Lower lobe of right lung (tissue), 2 donors: ENCODE measurements at regions not wholly inside any gene's neighbourhood (a gene's known extent, or its start where the extent isn't known, plus 50 kb on each side); places are given as distances from the start of the nearest gene placed in this dataset.

Experiments
- ATAC-seq, 2 donors: fragments of 200-7000 bp; cut with Tn5 transposase; one replicate each; pipeline ENCODE4 v1.9.1; 2020 to 2022; ENCODE audit warnings: mild to moderate bottlenecking in 2 of 2, moderate library complexity in 2 of 2
- DNase-seq: peaks from one replicate; pipeline ENCODE4 v3.0.0-alpha.2; 2020
- H3K27ac ChIP-seq: fragments of 200-600 bp; one replicate; pipeline ENCODE4 v1.8.0; 2022
- H3K27me3 ChIP-seq: fragments of 200-600 bp; one replicate; pipeline ENCODE4 v1.8.0; 2022; ENCODE audit warnings: low read depth
- H3K36me3 ChIP-seq: fragments of 200-600 bp; one replicate; pipeline ENCODE4 v1.8.0; 2022; ENCODE audit warnings: mild to moderate bottlenecking
- H3K4me1 ChIP-seq: fragments of 200-600 bp; one replicate; pipeline ENCODE4 v1.8.0; 2022
- H3K4me3 ChIP-seq: fragments of 200-600 bp; one replicate; pipeline ENCODE4 v1.8.0; 2022; ENCODE audit warnings: mild to moderate bottlenecking
- H3K9me3 ChIP-seq: fragments of 200-600 bp; one replicate; pipeline ENCODE4 v1.8.0; 2022
- intact Hi-C: fragments of 100-400 bp; cut with DNase I; formaldehyde crosslinking; loops from one replicate; pipeline ENCODE4 v1.11.0; 2022
- TF ChIP-seq, protein P1 (sequence below): fragments of 200-600 bp; IDR thresholded peaks from one replicate; pipeline ENCODE4 v1.8.0; 2022; ENCODE audit warnings: antibody characterized with exemption, mild to moderate bottlenecking
- donor health status: DM: no; HTN: yes; CAD: no; lungs with severe emphysema.

DNA sequence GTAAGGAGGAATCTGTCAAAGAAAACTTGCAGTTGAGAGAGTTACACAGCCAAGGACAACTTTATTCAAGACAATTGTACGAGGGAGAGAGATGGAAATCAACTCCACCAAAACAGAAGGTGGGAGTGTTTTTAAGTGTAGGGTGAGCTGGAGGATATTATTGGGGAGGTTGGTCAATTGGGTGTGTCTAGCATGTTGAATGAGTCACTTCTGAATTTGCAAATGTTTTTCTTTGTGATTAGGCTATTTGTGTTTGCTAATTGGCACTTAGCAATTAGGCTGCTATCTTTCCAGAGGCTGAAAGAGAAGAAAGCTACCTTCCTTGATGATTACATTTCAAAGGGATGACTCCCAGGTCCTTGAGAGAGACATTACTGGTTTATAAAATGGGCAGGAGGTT is 441.1 kb downstream of the MEI4 start:
- Histone ChIP-seq H3K4me3 (no peak overlapping the region), H3K36me3 (no peaks in the 10 kb centered on the region), H3K27ac (no peak overlapping the region), H3K4me1 (no peaks in the 10 kb centered on the region), H3K27me3 (no peaks in the 10 kb centered on the region), H3K9me3 (no peaks in the 10 kb centered on the region)
- no peak for DNase-seq
- TF ChIP-seq, protein P1, sequence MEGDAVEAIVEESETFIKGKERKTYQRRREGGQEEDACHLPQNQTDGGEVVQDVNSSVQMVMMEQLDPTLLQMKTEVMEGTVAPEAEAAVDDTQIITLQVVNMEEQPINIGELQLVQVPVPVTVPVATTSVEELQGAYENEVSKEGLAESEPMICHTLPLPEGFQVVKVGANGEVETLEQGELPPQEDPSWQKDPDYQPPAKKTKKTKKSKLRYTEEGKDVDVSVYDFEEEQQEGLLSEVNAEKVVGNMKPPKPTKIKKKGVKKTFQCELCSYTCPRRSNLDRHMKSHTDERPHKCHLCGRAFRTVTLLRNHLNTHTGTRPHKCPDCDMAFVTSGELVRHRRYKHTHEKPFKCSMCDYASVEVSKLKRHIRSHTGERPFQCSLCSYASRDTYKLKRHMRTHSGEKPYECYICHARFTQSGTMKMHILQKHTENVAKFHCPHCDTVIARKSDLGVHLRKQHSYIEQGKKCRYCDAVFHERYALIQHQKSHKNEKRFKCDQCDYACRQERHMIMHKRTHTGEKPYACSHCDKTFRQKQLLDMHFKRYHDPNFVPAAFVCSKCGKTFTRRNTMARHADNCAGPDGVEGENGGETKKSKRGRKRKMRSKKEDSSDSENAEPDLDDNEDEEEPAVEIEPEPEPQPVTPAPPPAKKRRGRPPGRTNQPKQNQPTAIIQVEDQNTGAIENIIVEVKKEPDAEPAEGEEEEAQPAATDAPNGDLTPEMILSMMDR: no peak
- no peak for ATAC-seq
- intact Hi-C loops: no loop called here

DNA sequence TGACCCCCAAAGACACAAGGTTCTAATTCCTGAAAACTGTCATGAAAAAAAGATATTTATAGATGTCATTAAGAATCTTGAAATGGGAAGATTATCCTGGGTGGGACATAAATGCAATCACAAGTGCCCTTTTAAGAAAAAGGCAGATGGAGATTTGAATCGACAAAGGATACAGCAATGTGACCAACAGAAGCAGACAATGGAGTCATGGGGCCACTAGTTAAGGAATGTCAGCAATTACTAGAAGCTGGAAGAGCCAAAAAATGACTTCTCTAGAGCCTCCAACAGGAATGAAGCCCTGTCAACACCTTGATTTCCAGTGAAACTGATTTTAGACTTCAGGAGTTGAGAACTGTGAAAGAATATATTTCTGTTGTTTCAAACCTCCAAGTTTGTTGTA is 448.5 kb downstream of the MEI4 start:
- no peaks in the 10 kb centered on the region for H3K9me3 ChIP-seq
- no peaks in the 10 kb centered on the region for H3K27me3 ChIP-seq
- intact Hi-C loops: no loop called here
- TF ChIP-seq, protein P1: no peak
- no peaks in the 10 kb centered on the region for H3K36me3 ChIP-seq
- DNase-seq: no peak
- ATAC-seq: no peak
- no peak overlapping the region for H3K4me3 ChIP-seq
- no peak overlapping the region for H3K27ac ChIP-seq
- H3K4me1 ChIP-seq: no peaks in the 10 kb centered on the region

DNA sequence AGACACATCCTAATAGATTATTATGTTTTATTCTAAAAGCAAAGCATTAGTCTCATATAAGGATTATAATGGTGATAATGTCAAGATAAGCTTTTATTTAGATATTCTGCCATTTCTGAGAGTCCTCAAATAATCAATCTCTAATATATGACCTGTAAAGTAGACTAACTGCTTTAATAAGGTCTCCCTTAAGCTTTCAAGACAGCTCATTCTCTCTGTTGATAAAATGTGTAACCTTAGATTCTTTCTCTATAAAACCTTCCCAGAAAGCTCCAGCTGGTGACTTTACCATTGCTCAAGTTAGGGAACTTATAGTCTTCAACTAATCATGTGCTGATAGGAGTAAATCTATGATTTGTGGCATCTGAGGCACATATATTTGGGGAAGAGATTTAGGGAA is 457.8 kb downstream of the MEI4 start:
- Histone ChIP-seq H3K9me3 (no peaks in the 10 kb centered on the region), H3K36me3 (no peaks in the 10 kb centered on the region), H3K27me3 (no peaks in the 10 kb centered on the region), H3K4me1 (no peaks in the 10 kb centered on the region), H3K4me3 (no peak overlapping the region), H3K27ac (no peak overlapping the region)
- TF ChIP-seq, protein P1: no peak
- intact Hi-C loops: no loop called here
- no peak for ATAC-seq
- DNase-seq: no peak

DNA sequence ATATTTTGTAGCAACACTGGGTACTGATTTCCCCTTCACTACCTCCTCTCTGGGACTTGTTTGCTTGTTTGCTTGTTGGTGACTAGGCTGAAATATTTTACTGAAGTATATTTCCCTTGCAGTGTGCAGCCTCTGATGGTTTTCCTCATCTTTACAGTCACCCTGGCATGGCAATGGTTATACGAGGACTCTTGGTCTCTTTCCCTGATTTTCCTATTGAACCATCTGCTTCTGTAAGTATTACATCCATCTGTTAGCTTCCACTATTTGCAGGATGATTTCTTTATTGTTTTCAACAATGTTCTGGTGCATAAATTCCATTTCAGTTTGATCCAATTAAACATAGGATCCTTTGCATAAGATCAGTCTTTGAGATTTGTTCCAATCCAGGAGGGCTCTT is 465.1 kb downstream of the MEI4 start:
- DNase-seq: no peak
- Histone ChIP-seq H3K27me3 (no peaks in the 10 kb centered on the region), H3K9me3 (no peaks in the 10 kb centered on the region), H3K36me3 (no peaks in the 10 kb centered on the region), H3K27ac (no peak overlapping the region), H3K4me3 (no peak overlapping the region), H3K4me1 (no peaks in the 10 kb centered on the region)
- no peak for ATAC-seq
- TF ChIP-seq, protein P1: no peak
- intact Hi-C loops: no loop called here

DNA sequence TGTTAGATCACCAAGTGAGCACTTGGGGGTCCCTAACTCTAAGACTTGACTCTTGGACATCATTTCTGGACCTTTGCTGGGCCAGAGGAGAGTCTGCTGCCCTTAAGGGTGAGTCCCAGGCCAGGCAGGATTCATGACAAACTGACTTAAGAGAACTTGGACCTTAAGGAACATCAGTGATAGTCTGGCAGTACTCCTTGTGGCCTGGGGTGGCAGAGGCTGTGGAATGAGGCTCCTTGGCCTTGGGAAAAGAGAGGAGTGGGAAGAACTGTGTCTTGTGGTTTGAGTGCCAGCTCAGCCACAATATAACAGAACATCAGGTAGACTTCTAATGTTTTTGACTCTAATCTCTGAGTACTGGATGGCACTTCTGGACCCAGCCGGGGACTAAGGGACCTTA is 478.7 kb downstream of the MEI4 start:
- TF ChIP-seq, protein P1: no peak
- intact Hi-C loops: no loop called here
- H3K4me3 ChIP-seq: no peak overlapping the region
- H3K27me3 ChIP-seq: no peaks in the 10 kb centered on the region
- DNase-seq (no peak), ATAC-seq (no peak)
- H3K9me3 ChIP-seq: peaks cover under 1% of the 10 kb centered on the region
- no peak overlapping the region for H3K27ac ChIP-seq
- H3K4me1 ChIP-seq: no peaks in the 10 kb centered on the region
- H3K36me3 ChIP-seq: no peaks in the 10 kb centered on the region
